Uterus (tissue), 2 donors: ENCODE measurements at regions not wholly inside any gene's neighbourhood (a gene's known extent, or its start where the extent isn't known, plus 50 kb on each side); places are given as distances from the start of the nearest gene placed in this dataset.
"Not testable (repeated sequence)": the region's sequence is repeated elsewhere in the genome, so short reads cannot be mapped to it uniquely, and the experiment has no call there.

Source experiments
- POLR2A ChIP-seq, 2 donors: fragments of 450-650 bp; IDR thresholded peaks; one replicate each; pipeline ENCODE4 v1.6.1; 2016; ENCODE audit warnings: antibody characterized with exemption in 2 of 2, mild to moderate bottlenecking in 1 of 2, moderate library complexity in 1 of 2
- TF ChIP-seq, protein P1 (sequence below), 4 experiments: fragments of 200-600 bp in 2 of 4; fragments of 450-650 bp in 2 of 4; sonication (generic) in 2 of 4; IDR thresholded peaks; one replicate each; pipeline ENCODE4 v1.5.1; 2016 to 2019; ENCODE audit warnings: antibody characterized with exemption in 4 of 4, mild to moderate bottlenecking in 2 of 4, moderate library complexity in 1 of 4

DNA sequence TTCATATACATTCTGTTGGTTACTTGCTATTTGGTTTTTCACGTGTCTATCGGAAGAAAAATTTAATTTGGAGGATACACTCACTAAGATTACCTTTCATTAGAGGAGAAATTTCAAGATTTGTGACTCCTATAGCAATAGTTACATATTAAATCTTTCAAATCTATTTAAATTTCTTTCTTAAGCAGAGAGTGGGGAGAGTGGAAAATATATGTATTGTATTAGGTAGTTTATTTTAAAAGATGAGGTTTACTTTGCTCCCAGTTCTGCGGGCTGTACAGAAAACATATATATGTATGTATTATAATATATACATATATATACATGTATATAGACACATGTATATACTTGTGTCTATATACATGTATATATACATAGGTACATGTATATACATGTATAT is 402.3 kb upstream of the MIR17HG start:
- TF ChIP-seq, protein P1, sequence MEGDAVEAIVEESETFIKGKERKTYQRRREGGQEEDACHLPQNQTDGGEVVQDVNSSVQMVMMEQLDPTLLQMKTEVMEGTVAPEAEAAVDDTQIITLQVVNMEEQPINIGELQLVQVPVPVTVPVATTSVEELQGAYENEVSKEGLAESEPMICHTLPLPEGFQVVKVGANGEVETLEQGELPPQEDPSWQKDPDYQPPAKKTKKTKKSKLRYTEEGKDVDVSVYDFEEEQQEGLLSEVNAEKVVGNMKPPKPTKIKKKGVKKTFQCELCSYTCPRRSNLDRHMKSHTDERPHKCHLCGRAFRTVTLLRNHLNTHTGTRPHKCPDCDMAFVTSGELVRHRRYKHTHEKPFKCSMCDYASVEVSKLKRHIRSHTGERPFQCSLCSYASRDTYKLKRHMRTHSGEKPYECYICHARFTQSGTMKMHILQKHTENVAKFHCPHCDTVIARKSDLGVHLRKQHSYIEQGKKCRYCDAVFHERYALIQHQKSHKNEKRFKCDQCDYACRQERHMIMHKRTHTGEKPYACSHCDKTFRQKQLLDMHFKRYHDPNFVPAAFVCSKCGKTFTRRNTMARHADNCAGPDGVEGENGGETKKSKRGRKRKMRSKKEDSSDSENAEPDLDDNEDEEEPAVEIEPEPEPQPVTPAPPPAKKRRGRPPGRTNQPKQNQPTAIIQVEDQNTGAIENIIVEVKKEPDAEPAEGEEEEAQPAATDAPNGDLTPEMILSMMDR (IDR thresholded peaks at IDR 0.05), result not testable (repeated sequence)
- TF ChIP-seq POLR2A (IDR thresholded peaks at IDR 0.05), result not testable (repeated sequence)
